ENCODE measurements at regions not wholly inside any gene's neighbourhood (a gene's known extent, or its start where the extent isn't known, plus 50 kb on each side); places are given as distances from the start of the nearest gene placed in this dataset.

DNA sequence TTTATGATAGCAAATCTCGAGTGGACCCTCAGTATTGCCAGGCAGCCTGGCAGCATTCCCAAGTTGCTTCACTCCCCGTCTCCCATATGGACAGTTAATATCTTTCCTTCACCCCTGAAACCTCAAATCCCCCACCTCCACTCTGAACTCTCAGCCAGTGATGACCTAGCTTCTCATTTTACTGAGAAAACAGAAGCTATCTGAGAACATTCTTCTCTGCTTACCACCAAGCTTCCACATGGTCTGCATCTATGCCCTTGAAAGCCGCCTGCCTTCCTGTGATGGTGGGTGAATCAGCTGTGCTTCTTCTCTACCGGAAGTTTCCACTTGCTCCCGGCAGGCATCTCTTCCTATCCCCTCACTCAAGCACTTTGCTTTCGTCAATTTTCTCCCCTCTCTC, 529.2 kb downstream of the EPHA4 start:
- 9% methylated on average over 6 of the region's 6 CpGs for WGBS (ENCODE audit: low lambda C conversion rate)
- ATAC-seq (no peak), DNase-seq (ENCODE audit: low spot score) (no peak), FAIRE-seq (no peak)
- Histone ChIP-seq H3K27me3 (ENCODE audit: control insufficient read depth in 1 of 2, insufficient read depth in 2 of 2, low read length in 2 of 2) (no peaks in the 10 kb centered on the region), H3K36me3 (replicated peaks in 1 of 2; ENCODE audit: control insufficient read depth in 1 of 2, insufficient read depth in 2 of 2, low read length in 2 of 2) (no peaks in the 10 kb centered on the region), H2AFZ (ENCODE audit: low read length) (no peak overlapping the region), H3K27ac (ENCODE audit: extremely low read length, insufficient read depth, low read length) (no peak overlapping the region), H3K4me1 (ENCODE audit: insufficient read depth, low read length) (no peaks in the 10 kb centered on the region), H3K4me3 (replicated peaks in 1 of 3; ENCODE audit: insufficient read depth in 1 of 3, low read depth in 2 of 3, low read length in 3 of 3) (no peak overlapping the region), H4K20me1 (ENCODE audit: insufficient read depth, low read length) (no peaks in the 10 kb centered on the region), H3K9ac (ENCODE audit: insufficient read depth, low read depth, low read length) (no peak overlapping the region), H3K9me3 (ENCODE audit: low read length) (no peaks in the 10 kb centered on the region), H3K4me2 (ENCODE audit: low read depth, low read length) (no peak overlapping the region), H3K79me2 (ENCODE audit: insufficient read depth, low read length) (no peaks in the 10 kb centered on the region)
- CTCF ChIA-PET (ENCODE audit: low intra/inter-chr PET ratio, low total read pairs) = no interaction called here
- no TSS peak for BruUV-seq (replicated peaks)
- TF ChIP-seq, protein P1, sequence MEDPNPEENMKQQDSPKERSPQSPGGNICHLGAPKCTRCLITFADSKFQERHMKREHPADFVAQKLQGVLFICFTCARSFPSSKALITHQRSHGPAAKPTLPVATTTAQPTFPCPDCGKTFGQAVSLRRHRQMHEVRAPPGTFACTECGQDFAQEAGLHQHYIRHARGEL (CRISPR knock-in tag; IDR thresholded peaks at IDR 0.05) = no peak
- no peak for TF ChIP-seq ZNF558 (CRISPR knock-in tag; IDR thresholded peaks at IDR 0.05; ENCODE audit: borderline replicate concordance)
- TF ChIP-seq ZNF367 (CRISPR knock-in tag; IDR thresholded peaks at IDR 0.05; ENCODE audit: borderline replicate concordance) = no peak
- TF ChIP-seq, protein P2, sequence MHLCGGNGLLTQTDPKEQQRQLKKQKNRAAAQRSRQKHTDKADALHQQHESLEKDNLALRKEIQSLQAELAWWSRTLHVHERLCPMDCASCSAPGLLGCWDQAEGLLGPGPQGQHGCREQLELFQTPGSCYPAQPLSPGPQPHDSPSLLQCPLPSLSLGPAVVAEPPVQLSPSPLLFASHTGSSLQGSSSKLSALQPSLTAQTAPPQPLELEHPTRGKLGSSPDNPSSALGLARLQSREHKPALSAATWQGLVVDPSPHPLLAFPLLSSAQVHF (CRISPR knock-in tag; IDR thresholded peaks at IDR 0.05) = no peak
- no peak for TF ChIP-seq FOXO1 (CRISPR knock-in tag; IDR thresholded peaks at IDR 0.05)
- no peak for TF ChIP-seq SIN3B (IDR thresholded peaks at IDR 0.05; ENCODE audit: low read length)
- in situ Hi-C loops (cut with HindIII; ENCODE audit: extremely low pct_ligation_motif_present, low pct_unique_long_range_greater_than_20kb) = no loop called here
- intact Hi-C loops (cut with micrococcal nuclease; ENCODE audit: unreplicated experiment) = no loop called here
- POLR2A ChIA-PET = no interaction called here

DNA sequence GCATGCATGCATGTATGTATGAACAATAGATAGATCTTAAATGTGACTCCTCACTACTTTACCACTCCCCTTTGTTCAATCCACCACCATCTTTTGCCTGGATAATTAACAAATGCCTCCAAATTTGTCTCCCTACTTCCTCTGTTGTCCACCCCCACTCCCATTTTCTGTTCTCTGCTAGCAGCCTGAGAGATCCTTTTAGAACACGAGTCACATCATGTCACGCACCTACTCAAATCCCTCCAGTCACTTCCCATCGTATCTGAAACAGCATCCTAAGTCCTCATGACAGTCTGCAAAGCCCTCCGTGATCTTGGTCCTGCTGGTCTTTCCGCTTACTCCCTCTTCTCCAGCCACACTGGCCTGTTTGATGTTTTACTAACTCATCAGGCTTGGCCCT, 527.3 kb downstream of the EPHA4 start:
- no peak for ATAC-seq
- 16% methylated on average over 5 of the region's 5 CpGs for WGBS (ENCODE audit: low lambda C conversion rate)
- H2AFZ ChIP-seq (ENCODE audit: low read length) = no peak overlapping the region
- TF ChIP-seq ZNF12 (CRISPR knock-in tag; IDR thresholded peaks at IDR 0.05) = no peak
- no peak for TF ChIP-seq ZNF326 (CRISPR knock-in tag; IDR thresholded peaks at IDR 0.05; ENCODE audit: borderline replicate concordance)
- TF ChIP-seq SIX4 (CRISPR knock-in tag; IDR thresholded peaks at IDR 0.05) = no peak
- TF ChIP-seq PCBP1 (IDR thresholded peaks at IDR 0.05; ENCODE audit: borderline replicate concordance, low read depth, low read length) = no peak
- TF ChIP-seq, protein P3, sequence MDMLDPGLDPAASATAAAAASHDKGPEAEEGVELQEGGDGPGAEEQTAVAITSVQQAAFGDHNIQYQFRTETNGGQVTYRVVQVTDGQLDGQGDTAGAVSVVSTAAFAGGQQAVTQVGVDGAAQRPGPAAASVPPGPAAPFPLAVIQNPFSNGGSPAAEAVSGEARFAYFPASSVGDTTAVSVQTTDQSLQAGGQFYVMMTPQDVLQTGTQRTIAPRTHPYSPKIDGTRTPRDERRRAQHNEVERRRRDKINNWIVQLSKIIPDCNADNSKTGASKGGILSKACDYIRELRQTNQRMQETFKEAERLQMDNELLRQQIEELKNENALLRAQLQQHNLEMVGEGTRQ (IDR thresholded peaks at IDR 0.05; ENCODE audit: low read depth, low read length) = no peak
- TF ChIP-seq, protein P3 (CRISPR knock-in tag; IDR thresholded peaks at IDR 0.05; ENCODE audit: borderline replicate concordance) = no peak
- TF ChIP-seq ZNF761 (CRISPR knock-in tag; conservative IDR thresholded peaks at IDR 0.05) = no peak
- TF ChIP-seq RELA (CRISPR knock-in tag; IDR thresholded peaks at IDR 0.05) = no peak
- no peak for TF ChIP-seq RORA (CRISPR knock-in tag; IDR thresholded peaks at IDR 0.05)
- TF ChIP-seq, protein P4, sequence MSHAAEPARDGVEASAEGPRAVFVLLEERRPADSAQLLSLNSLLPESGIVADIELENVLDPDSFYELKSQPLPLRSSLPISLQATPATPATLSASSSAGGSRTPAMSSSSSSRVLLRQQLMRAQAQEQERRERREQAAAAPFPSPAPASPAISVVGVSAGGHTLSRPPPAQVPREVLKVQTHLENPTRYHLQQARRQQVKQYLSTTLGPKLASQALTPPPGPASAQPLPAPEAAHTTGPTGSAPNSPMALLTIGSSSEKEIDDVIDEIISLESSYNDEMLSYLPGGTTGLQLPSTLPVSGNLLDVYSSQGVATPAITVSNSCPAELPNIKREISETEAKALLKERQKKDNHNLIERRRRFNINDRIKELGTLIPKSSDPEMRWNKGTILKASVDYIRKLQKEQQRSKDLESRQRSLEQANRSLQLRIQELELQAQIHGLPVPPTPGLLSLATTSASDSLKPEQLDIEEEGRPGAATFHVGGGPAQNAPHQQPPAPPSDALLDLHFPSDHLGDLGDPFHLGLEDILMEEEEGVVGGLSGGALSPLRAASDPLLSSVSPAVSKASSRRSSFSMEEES (CRISPR knock-in tag; IDR thresholded peaks at IDR 0.05) = no peak
- no peak for TF ChIP-seq ZKSCAN5 (CRISPR knock-in tag; IDR thresholded peaks at IDR 0.05)
- TF ChIP-seq ZNF121 (CRISPR knock-in tag; IDR thresholded peaks at IDR 0.05) = no peak

More for the DNA sequence above, 527.3 kb downstream of the EPHA4 start:
- Histone ChIP-seq H3K4me1 (ENCODE audit: insufficient read depth, low read length) (no peaks in the 10 kb centered on the region), H3K36me3 (replicated peaks in 1 of 2; ENCODE audit: control insufficient read depth in 1 of 2, insufficient read depth in 2 of 2, low read length in 2 of 2) (no peaks in the 10 kb centered on the region), H3K9ac (ENCODE audit: insufficient read depth, low read depth, low read length) (no peak overlapping the region), H3K27ac (ENCODE audit: extremely low read length, insufficient read depth, low read length) (no peak overlapping the region), H4K20me1 (ENCODE audit: insufficient read depth, low read length) (no peaks in the 10 kb centered on the region), H3K27me3 (ENCODE audit: control insufficient read depth in 1 of 2, insufficient read depth in 2 of 2, low read length in 2 of 2) (no peaks in the 10 kb centered on the region), H3K4me2 (ENCODE audit: low read depth, low read length) (no peak overlapping the region), H3K4me3 (replicated peaks in 1 of 3; ENCODE audit: insufficient read depth in 1 of 3, low read depth in 2 of 3, low read length in 3 of 3) (no peak overlapping the region), H3K9me3 (ENCODE audit: low read length) (no peaks in the 10 kb centered on the region), H3K79me2 (ENCODE audit: insufficient read depth, low read length) (no peaks in the 10 kb centered on the region)
- in situ Hi-C loops (cut with HindIII; ENCODE audit: extremely low pct_ligation_motif_present, low pct_unique_long_range_greater_than_20kb) = no loop called here
- CTCF ChIA-PET (ENCODE audit: low intra/inter-chr PET ratio, low total read pairs) = no interaction called here
- BruUV-seq (replicated peaks) = no TSS peak
- FAIRE-seq (no peak), DNase-seq (ENCODE audit: low spot score) (no peak)
- POLR2A ChIA-PET = no interaction called here
- intact Hi-C loops (cut with micrococcal nuclease; ENCODE audit: unreplicated experiment) = no loop called here
